GM19193 (cell line): ENCODE measurements at regions not wholly inside any gene's neighbourhood (a gene's known extent, or its start where the extent isn't known, plus 50 kb on each side); places are given as distances from the start of the nearest gene placed in this dataset.
A peak's percentile ranks its signal among the peaks of the same experiment; 100 is the strongest.

Source experiments
- POLR2A ChIP-seq: IDR thresholded peaks from 4 replicates; pipeline ENCODE4 v1.6.1; 2011; ENCODE audit not compliant: insufficient read depth, insufficient read length; ENCODE audit errors: extremely low read depth

DNA sequence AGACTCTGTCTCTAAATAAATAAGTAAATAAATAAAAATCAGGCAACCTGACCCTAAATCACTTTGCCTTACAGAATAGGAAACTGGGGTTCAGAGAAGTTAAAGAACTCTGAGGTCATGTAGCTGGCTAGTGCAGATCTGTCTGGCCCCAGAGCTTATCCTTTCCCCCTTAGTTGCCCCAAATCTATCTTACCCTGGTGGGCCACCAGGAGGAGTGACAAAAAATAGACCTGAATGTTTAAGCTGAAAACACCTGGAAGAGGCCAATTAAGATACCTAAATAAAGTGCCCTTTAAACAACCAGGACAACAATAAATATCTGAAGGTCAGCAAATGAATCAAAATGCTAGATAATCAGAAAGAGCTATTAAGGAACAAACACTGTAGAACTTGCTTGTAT, 59.7 kb downstream of the TEX35 start:
- TF ChIP-seq POLR2A, result no peak

- TF ChIP-seq POLR2A, result no peak
Observed at GRCh38 chr1:178573330-178573729, 60.4 kb downstream of the TEX35 start.

DNA sequence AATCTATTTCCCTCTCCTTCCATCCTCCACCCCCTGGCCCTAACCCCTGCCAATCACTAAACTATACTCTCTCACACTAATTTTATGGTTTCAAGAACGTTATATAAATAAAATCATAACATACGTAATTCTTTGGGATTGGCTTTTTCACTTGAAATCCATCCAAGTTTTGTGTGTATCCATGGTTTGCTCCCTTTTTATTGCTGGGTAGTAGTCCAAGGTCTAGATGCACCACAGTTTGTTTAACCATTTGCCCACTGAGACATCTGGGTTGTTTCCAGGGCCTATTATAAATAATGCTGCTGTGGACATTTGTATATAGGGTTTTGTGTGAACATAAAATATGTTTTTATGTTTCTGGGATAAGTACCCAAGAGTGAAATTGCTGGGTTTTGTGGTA, 61.4 kb downstream of the TEX35 start:
- TF ChIP-seq POLR2A, result no peak

GRCh38 chr1:178575611-178576361, 62.9 kb downstream of the TEX35 start:
- no peak for TF ChIP-seq POLR2A

- peak; percentile 15 for TF ChIP-seq POLR2A
Observed at GRCh38 chr1:178576841-178577240, 63.9 kb downstream of the TEX35 start.

DNA sequence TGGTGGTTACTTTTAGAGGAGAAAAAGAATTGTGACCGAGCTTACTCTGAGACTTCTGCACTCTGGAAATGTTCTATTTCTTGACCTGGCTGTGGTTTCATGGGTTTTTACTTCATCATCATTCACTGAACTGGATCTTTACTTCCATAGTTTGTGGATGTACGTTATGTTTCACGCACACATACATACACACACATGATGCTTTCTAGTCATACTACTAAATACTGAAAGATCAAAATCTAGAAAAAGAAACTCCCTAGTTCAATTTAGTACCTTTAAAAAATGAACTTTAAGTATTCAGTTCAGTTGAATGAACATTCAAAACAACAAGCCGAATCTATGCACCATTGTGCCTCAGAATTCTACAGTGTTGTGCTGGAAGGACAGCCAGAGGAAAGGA, 65.0 kb downstream of the TEX35 start:
- no peak for TF ChIP-seq POLR2A

- TF ChIP-seq POLR2A, result no peak
Observed at GRCh38 chr1:178578541-178578940, 65.6 kb downstream of the TEX35 start.

DNA sequence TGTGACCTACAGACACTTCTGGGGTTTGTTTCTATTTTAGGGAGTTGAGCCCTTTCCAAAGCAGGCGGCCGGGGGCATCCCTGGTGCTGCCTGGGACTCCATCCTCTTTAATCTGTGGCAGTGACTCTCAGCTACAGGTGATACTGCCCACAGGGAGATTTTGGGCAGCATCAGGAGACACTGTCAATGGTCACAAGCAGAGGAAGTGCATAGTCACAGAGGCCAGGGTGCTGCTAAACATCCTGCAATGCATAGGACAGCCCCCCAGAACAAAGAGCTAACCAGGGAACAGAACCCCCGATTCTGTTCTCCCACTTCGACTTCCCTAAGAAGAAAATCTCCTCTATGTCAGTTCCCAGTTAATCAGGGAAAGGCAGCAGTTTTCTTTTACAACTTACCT, 66.2 kb downstream of the TEX35 start:
- TF ChIP-seq POLR2A, result no peak

DNA sequence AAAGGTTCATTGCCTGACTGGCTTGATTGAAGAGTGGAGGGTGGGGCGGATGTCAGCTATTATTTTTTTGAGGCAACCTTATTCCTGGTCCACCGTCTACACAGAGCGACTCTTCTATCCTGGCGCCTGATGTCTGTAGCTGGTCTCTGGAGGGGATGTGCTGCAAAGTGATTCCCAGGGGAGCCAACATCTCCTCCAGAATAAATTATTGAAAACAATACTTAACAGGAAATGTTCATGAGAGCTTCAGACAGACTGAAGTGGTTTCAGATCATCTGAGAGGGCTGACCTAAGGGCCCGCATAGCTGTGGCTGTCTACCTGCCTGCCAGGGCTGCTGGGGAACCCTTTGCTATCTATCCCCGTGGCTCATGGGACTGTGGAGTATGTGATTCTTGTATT, 66.7 kb downstream of the TEX35 start:
- TF ChIP-seq POLR2A, result no peak

DNA sequence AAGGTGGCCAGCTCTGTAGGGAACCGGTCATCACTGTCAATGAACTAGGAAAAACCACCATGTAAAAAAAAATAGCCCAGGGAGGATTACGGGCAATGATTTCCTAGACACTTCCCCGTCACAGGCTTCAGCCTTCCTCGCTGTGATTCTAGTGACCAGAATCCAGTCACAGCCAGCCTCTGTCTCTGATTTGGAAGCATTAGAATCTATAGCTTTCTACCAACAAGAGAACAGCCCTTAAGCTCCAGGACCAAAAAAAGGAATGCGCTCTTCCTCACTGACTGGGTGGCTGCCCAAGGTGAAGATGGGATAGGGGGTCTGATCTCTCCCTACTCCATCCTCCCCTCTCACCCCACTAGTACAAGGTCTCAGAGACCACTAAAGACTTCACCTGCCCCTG, 67.2 kb downstream of the TEX35 start:
- no peak for TF ChIP-seq POLR2A

GRCh38 chr1:178580876-178581275, 68.0 kb downstream of the TEX35 start:
- TF ChIP-seq POLR2A, result no peak

GRCh38 chr1:178581351-178582303, 68.7 kb downstream of the TEX35 start:
- peak; percentile 48 for TF ChIP-seq POLR2A

- TF ChIP-seq POLR2A, result no peak
Observed at GRCh38 chr1:178587096-178587495, 74.2 kb downstream of the TEX35 start.

GRCh38 chr1:178587975-178588374, 75.1 kb downstream of the TEX35 start:
- no peak for TF ChIP-seq POLR2A

DNA sequence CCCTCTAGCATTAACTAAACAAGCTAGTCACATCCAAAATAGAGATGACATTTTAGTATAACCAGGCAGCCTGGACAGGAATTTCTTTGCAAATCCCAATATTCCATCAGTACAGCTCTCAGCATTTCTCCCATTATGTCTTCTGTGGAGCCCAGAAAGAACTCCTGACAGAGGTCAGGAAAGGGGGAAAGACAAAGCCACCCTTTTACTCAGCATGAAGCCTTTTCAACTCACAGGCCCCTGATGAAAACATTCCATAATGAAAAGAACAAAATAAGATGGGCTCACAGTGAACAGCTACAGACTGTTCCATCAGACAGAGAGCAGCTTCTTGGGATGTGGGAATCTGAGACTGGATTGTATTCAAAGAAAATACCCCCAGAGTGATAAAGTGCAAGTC, 80.6 kb downstream of the TEX35 start:
- no peak for TF ChIP-seq POLR2A

DNA sequence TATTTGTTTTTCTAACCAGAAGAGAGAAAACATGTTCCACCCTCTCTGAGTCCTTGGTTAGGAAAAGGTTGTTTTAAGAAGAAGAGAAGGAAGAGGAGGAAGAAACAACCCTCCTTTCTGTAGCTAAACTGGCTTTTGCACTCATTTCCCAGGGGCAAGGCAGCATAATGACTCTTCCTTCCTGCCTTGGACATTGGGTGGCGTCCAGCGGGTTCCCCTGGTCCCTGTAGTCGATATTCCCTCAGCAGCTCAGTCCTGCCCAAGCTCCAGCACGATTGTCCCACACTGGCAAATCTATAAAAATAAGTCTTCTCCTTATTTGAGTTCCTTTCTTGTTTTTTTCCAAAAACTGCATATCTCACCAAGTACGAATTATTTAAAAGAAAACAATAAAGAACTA, 81.2 kb downstream of the TEX35 start:
- TF ChIP-seq POLR2A, result no peak
